Astrocyte (in vitro differentiated cells and primary cell): ENCODE measurements at regions not wholly inside any gene's neighbourhood (a gene's known extent, or its start where the extent isn't known, plus 50 kb on each side); places are given as distances from the start of the nearest gene placed in this dataset.

Experiments used
- EZH2 ChIP-seq: IDR thresholded peaks from 2 replicates; pipeline ENCODE4 v1.6.1; 2012; ENCODE audit warnings: mild to moderate bottlenecking, low read length, inconsistent platforms; ENCODE audit not compliant: insufficient read depth
- TF ChIP-seq, protein P1 (sequence below): IDR thresholded peaks from 2 replicates; pipeline ENCODE4 v1.5.1; 2011; ENCODE audit warnings: low read depth, mild to moderate bottlenecking, inconsistent platforms, low read length, moderate library complexity; ENCODE audit not compliant: insufficient read depth

DNA sequence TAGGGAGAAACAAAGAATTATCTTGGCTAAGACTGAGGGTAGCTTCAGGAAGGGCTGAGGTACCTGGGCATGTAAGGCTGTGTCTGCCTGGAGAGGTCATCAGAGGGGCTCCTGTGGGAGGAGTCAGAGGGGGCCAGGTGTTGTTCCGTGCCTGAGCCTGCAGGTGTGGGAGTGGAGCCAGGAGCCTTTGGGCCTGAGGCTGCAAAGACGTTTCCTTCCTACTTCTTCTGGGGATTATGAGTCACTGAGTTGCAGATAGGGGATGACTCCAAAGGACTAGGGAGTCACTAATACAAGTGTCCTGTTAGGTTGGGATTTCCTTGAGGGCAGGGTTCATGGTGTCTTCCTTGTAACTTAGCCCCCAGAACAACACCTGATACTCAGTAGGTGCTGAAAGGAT is 391.1 kb downstream of the ARHGEF28 start:
- TF ChIP-seq EZH2: no peak
- TF ChIP-seq, protein P1, sequence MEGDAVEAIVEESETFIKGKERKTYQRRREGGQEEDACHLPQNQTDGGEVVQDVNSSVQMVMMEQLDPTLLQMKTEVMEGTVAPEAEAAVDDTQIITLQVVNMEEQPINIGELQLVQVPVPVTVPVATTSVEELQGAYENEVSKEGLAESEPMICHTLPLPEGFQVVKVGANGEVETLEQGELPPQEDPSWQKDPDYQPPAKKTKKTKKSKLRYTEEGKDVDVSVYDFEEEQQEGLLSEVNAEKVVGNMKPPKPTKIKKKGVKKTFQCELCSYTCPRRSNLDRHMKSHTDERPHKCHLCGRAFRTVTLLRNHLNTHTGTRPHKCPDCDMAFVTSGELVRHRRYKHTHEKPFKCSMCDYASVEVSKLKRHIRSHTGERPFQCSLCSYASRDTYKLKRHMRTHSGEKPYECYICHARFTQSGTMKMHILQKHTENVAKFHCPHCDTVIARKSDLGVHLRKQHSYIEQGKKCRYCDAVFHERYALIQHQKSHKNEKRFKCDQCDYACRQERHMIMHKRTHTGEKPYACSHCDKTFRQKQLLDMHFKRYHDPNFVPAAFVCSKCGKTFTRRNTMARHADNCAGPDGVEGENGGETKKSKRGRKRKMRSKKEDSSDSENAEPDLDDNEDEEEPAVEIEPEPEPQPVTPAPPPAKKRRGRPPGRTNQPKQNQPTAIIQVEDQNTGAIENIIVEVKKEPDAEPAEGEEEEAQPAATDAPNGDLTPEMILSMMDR: no peak
